ENCODE measurements at regions not wholly inside any gene's neighbourhood (a gene's known extent, or its start where the extent isn't known, plus 50 kb on each side); places are given as distances from the start of the nearest gene placed in this dataset.
"Not testable (repeated sequence)": the region's sequence is repeated elsewhere in the genome, so short reads cannot be mapped to it uniquely, and the experiment has no call there.

DNA sequence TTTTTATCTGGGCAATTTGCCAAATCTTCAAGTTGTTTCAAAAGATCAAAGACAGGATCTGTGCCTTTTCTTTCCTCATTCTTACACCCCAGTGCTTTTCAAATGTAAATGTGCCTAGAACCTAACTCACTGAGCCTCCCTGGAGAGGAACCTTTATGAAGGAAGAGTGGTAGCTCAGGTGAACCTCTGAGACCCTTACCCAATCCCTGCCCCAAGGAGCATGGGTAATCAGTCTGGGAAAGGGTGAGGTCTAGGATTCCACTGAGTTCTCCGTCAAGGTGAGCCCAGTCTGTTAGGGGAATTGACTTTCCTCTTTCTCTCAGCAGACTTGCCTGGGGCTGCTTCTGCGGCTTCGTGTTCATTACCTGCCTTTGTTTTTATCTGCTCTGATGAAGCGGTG lies 88.1 kb upstream of the MAP4K4 start:
- DNase-seq = no peak

DNA sequence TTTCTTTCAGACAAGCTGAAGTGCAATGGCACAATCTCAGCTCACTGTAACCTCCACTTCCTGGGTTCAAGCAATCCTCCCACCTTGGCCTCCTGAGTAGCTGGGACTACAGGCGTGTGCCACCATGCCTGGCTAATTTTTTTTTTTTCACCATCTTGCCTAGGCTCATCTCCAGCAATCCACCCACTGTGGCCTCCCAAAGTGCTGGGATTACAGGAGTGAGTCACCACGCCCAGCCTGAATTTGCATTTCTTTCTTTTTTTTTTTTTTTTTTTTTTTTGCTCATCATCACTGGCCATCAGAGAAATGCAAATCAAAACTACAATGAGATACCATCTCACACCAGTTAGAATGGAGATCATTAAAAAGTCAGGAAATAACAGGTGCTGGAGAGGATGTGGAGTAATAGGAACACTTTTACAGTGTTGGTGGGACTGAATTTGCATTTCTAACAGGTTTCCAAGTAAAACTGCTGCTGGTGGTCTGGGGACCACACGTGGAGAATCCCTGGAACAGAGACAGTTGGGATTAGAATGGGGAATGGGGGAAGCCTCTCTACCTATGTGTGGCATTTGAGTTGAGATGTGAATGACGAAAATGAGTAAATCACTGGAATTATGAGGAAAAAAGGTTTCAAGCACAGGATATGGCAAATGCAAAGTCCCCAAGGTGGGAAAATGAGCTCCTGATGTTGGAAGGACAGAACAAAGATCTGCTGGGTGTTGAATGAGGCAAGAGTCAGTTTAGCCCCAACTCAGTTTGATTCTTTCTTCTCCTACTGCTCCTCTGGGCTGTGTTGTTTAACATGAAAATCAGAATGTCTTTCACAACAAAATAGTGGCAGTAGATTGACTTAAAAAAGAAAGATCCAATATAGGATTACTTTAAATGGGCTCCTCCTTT lies 88.8 kb upstream of the MAP4K4 start:
- no peak for DNase-seq

DNA sequence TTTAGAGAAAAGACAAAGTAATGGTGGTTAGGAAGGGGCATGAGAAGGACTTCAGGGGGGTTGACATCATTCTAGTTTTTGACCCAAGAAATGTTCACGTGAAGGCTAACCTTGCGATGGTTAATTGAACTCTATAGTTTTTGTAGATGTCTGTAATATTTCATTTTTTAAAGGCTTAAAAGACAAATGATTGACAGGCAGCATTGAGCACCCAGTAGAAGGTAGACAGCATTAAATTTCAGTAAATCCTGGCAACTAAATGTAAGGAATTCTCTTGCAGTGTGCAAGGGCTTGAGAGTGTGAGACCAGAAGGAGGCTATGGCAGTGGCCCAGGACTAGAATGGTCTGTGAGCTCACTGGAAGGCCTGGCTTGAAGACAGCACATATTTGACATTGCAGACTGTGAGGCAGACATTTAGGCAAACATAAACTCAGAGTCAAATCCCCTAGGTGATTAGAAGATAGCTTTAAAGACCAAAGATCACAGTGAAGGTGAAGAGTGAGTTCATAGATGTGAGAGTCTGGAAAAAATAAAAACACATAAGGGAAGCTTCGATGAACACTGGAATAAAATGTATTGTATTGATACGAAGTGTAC lies 100.1 kb upstream of the MAP4K4 start:
- no peak for DNase-seq

DNA sequence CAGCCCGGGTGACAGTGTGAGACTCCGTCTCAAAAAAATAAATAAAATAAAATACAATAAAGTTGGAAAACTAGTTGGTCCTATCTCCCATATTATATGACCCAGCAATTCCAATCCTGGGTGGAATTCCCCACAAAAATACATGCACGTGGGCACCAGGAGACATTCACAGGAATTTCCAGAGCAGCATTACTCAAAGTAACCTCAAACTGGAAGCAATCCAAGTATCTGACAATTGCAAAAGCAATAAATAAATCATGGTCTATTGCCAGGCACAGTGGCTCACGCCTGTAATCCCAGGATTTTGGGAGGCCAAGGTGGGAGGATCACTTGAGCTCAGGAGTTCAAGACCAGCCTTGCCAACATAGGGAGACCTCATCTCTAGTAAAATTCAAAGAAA lies 101.2 kb upstream of the MAP4K4 start:
- no peak for DNase-seq

DNA sequence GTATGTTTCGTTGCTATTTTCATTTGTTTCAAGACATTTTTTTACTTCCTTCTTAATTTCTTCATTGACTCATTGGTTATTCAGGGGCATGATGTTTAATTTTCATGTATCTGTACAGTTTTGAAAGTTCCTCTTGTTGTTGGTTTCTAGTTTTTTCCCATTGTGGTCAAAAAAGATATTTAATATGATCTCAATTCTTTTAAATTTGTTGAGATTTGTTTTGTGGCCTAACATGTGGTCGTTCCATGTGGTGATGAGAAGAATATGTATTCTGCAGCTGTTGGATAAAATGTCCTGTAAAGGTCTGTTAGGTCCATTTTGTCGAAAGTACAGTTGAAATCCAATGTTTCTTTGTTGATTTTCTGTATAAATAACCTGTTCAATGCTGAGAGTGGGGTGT lies 110.3 kb upstream of the MAP4K4 start:
- DNase-seq = no peak

DNA sequence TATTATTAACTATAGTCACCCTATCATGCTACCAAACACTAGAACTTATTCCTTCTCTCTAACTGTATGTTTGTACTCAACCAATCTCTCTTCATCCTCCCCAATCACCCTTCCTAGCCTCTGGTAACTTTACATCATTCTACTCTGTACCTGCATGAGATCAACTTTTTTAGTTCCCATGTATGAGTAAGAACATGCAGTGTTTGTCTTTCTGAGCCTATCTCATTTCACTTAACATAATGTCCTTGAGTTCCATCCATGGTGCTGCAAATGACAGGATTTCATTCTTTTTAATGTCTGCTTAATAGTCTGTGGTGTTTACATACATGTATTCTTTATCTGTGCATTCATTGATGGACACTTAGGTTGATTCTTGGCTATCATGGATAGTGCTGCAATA lies 108.9 kb upstream of the RFX8 start:
- DNase-seq = no peak

DNA sequence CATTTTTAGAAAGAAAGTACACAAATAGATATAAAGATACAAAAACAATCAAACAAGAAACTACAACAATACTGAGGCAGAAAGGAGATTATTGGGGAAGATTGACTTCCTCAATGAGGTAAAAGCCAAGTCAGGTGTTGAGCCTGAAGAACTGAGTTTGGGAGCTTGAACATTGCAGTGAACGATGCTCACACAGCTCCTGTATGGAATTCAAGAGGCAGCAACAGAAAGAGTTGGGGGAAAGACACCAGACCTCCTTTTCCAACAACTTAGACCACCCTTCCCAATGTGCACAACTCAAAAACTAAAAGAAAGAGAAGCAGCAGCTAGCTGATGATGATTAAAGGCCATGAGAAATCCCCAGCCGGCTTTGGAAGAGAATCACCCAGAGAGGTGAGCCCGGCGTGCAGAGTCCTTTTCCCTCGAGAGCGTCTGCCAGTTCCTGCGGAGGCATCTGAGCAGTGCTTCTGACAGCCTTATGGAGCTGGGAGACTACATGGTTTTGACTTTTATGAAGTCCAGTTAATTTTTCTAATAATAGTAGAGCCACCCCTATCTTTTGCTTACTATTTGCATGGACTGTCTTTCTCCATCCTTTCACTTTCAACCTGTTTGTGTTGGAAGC lies 106.9 kb upstream of the RFX8 start:
- DNase-seq = no peak

DNA sequence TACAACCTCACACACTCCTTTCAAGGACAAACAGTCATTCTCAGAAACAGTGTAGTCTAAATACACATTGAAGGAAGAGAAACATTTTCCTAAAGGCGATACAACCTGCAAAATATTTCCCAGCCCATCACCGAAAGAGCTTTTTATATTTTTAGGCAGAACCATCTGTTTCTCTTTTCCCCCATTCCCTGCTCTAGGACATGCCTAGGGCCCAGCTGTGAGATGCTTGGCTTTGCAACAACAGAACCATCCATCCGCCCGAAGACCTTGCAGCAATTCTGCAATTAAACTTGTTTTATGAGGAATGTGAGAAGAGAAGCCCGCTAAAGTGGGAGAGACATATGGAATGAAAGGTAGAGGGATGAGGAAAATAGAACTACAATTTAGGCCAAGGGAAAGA lies 105.6 kb upstream of the RFX8 start:
- DNase-seq = no peak

DNA sequence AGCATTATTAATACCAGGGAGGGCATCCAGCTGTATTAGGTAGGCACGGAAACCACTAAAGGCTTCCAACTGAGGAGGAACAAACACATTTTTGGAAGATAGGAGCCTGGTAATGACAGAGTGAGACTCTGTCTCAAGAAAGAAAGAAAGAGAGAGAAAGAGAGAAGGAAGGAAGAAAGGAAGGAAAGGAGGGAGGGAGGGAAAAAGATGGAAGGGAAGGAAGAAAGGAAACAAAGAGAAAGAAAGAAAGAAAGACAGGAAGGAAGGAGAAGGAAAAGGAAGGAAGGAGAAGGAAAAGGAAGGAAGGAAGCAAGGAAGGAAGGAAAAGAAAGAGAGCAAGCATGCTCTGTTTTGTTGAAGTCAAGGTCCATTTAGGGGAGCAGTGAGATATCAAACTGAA lies 103.8 kb upstream of the RFX8 start:
- DNase-seq = no peak

DNA sequence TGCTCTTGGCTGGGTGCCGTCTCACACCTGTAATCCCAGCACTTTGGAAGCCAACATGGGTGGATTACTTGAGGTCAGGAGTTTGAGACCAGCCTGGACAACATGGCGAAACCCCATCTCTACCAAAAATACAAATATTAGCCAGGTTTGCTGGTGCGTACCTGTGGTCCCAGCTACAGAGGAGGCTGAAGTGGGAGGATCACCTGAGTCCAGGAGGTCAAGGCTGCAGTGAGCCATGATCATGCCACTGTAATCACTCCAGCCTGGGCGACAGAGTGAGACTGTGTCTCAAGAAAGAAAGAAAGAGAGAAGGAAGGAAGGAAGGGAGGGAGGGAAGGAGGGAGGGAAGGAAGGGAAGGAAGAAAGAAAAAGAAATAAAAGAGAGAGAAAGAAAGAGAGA lies 103.2 kb upstream of the RFX8 start:
- DNase-seq = not testable (repeated sequence)

DNA sequence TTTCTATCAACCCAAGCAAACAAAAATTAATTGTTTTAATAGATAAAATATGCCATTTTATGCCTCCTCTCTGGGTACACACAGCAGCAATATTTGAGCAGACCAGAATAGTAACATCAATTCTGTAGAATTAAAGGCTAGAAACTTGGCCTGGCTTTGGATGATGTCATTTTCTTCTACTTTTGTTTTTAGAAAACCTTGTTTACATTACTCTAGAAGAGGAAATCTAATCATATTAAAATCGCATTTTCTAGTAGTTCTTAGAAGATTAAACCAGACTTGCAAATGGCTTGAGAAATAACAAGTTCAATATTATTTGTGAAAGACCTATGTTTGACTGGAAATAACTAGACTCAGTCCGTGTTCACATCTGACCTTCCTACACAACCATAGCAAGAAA lies 102.3 kb upstream of the RFX8 start:
- no peak for DNase-seq

DNA sequence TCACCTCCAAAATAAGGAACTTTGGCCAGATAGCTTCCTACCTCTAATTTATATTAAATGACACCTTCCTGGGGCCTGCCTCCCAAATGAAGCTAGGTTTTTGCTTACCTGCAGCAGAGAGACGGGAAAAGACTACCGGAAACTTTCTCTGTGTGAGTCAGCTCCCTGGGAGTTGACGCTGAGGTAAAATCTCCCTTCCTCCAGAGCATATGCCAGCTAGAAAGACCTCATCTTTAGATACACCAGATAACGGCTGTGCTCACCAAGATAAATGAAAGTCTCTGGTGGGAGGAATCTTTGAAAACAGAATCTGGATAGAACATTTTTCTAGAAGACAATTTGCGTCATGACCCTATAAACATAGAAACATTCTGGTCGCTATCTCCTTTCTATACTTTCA lies 99.7 kb upstream of the RFX8 start:
- DNase-seq = no peak

DNA sequence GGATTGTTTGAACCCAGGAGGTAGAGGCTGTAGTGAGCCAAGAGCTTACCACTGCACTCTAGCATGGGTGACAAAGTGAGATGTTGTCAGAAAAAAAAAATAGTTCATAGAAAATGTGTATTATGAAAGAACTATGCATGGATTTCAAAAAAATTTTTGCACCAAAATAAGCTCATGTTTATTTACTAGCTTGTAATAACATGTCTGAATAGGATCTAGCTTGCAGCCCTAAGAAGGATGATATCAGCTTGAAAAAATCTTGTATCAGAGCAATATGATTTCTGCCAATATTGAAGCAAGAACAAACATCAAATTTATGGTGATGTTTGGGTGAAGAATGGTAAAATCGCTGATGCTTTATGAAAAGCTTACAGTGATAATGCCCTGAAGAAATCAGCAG lies 97.0 kb upstream of the RFX8 start:
- DNase-seq = no peak

DNA sequence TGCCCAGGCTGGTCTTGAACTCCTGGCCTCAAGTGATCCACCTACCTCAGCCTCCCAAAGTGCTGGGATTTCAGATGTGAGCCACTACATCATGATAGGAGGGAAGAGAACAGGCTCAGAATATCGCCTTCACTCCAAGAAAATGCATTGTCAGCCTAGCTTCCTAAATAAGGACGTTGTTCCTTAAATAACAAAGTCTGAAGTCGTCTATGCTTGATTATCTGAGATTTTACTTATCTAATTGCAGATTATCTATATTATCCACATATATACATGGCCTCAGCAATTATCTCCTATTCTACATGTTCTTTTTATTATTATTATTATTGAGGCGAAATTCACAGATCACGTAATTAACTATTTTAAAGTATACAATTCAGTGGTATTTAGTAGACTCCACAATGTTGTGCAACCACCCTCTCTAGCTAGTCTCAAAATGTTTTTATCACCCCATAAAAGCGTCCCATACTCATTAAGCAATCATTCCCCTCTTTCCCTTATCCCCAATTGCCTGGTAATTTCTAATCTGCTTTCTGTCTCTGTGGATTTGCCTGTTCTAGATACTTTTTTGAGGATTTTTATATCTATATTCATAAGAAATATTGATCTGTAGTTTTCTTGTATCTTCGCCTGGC lies 95.1 kb upstream of the RFX8 start:
- DNase-seq = no peak

DNA sequence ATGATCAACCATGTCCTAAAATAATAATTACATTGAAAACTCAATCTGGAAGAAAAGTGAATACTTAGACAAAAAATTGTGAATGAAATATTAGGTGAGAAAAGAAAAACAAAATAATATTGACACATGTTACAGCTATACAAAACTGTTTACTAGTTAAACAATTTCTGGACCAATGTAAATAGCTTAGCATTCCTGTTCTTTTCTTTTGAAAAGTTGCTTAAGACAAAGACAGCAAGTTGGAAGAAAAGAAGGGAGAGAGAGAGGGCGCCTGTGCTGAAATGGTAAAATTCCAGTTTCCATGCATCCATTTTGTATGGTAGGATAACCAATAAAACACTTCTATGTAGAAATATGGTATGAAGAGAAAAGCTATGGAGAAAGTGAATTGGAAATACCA lies 94.1 kb upstream of the RFX8 start:
- DNase-seq = no peak

DNA sequence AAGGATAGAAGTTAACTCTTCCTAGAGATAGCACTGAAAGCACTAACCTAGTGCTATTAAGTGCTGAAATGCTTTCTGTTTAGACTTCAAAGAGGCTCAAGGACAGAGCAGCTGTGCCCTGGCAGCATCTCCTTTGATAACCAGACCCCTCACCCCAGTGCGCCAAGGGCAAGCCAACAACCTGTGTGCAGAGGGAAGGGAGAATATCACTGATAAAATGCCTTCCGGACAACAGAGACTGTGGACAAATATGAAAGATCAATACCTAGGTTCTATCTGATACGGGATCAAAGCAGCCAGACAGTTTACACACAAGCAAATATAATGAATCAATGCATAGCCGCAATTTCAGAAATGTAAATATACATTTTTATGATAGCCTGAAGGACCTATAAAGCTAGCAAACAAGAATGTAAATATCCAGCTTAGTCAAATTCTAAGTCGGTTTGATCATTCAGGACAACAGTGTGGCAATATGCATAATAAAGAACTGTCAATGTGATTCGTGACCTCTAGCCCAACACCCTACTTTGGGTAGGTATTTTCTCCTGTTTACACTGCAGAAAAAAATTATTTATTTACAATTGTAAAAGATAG lies 91.8 kb upstream of the RFX8 start:
- no peak for DNase-seq

DNA sequence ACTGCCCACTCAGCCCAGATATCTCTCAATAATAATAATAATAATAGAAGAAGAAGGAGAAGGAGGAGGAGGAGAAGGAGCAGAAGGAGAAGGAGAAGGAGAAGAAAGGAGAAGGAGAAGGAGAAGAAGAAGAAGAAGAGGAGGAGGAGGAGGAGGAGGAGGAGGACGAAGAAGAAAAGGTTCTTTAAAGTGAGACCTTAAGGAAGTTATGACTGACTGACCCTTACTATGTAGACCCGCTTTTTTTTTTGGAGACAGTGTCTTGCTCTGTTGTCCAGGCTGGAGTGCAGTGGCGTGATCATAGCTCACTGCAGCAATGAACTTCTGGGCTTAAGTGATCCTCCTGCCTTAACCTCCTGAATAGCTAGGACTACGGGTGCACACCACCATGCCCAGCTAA lies 88.9 kb upstream of the RFX8 start:
- no peak for DNase-seq

DNA sequence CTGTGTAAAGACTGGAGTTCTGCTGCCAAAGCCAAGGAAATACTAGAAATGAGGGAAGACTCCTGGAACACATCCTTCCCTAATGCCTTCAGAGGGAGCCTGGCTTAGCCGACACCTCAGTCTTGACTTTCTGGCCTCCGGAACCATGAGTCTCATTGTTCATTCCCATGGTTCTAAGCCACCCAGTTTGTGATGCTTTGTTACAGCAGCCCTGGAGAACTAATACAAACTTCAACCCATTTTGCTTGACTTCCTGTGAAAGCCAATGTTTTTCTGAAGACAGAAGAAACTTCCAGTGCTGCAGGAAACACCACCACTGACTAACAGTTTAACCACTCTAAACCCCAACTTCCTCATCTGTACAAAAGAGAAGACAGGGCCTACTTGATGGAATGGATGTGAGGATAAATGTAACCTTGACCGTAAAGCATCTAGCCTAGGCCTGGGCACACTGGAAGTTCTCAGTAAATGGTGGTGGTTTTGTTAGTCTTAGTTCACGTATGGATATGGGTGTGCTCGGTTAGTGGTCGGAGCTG lies 85.9 kb upstream of the RFX8 start:
- no peak for DNase-seq

DNA sequence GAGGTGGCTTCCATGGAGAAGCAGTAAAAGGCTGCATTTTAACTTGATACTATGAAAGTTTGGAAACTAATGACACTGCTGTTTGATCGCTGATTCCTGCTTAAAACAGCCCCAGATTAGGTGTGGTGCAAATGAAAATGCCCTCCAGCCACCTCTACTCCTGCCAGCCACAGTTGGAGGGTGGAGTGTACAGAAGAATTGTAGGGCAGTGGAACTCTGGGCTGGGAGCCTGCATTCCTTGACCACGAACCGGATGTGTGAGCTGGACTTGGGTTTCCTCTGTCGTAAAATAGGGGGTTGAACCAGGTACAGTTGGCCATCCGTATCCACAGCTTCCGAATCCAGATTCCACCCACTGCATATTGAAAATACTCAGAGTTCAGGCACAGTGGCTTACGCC lies 84.6 kb upstream of the RFX8 start:
- no peak for DNase-seq

DNA sequence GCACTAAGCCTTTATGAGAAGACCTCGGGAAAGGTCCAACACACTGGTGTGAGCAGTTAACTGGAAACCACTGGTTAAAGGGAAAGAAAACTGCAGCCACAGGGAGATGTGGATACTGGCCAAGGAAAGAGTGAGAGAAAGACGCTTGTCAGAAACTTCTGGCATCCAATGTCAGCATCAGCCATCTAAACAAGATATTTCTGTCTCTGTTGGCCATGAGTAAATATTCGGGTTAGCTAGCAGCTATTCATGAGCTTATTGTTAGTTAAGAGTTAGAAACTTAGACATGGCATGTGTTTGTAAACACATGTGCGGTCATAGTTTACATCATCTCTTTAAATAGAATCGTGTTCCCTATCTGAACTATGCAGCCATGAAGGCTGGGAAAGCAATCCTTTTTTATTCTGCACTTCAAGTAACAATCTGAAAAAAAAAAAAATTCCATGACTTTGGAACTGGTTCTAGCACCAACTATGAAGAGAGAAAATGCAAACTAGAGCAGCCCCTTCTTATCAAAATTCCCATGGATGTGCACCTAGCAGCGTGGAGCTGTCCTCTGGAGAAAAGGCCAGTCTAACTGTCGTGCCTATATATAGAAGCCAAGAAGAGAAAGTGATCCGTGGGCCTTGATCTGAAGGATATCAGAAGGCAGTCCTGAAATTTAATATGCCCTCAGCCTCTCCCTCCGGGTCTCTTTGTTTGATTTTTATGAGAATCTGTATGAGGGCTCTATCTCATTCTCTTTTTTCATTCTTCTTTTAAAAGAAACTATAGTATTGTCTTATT lies 84.0 kb upstream of the RFX8 start:
- DNase-seq = no peak

DNA sequence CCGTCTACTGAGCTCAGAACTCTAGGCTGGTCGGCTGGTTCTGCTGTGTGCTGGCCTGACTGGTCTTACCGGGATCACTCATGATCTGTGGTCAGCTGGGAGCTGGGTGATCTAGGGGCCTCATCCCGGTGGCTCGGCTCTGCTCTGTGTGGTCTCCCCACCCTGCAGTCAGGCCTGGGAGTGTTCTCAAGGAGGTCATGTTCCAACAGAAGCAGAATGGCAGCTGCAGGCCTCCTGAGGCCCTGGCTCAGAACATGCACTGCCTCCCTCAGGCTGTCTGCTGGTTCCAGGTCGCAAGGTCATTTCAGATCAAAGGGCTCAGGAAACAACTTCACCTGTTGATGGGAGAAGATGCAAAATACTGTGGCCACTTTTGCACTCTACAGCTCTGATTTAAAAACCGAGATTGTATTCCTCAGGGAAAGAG lies 81.1 kb upstream of the RFX8 start:
- no peak for DNase-seq

DNA sequence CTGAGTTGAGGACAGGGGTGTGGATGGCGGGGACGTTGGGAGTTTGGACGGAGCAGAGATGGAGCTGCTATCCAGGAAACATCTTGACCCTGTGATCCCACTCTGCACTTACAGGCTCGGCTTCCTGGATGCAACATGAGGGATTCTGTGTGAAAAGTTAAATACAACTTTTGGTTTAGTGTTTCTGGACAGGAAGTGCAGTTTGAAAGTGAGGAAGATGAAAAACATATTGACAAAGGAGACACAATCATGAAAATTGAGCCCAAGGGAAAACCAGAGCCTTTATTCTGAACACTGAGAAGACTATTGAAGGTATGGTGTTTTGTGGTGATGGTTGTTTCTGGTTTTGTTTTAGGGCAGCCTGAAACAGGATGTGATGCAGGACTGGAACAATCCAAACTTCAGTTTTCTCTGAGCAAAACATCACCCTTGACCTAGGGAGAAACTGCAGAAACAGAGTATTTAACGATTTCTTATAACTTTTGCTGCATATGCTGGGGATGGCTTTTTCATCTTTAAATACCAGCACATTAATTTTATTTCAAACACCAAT lies 76.5 kb upstream of the RFX8 start:
- no peak for DNase-seq

Measured in activated T-cell treated with anti-CD3 and anti-CD28 coated beads, Interleukin-2, amount 50 U/mL, for 48 hours (primary cell).